GM19351 (cell line): ENCODE measurements at regions not wholly inside any gene's neighbourhood (a gene's known extent, or its start where the extent isn't known, plus 50 kb on each side); places are given as distances from the start of the nearest gene placed in this dataset.

Experiments
- ATAC-seq: cut with Tn5 transposase; IDR thresholded peaks from one replicate; pipeline ENCODE4 v1.9.1; 2021; ENCODE audit warnings: mild to moderate bottlenecking, moderate library complexity; ENCODE audit not compliant: unreplicated experiment

DNA sequence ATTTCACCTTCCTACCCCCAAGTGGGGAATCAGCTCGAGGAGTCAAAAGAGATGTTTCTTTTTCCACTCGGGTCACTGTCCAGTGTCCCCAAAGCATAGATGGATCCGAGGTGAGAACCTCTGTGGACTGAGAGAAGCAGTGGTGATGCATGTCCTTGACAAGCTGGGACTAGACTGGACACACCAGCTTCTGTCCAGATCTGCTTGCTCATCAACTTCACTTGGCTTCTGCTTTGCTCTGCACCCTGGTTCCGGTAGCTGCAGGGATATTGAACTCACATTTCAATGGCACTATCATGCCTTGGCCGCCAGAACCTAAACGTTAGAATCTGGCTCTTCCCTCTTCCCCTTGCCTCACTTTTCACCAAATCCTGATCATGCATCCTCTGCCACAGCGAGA is 50.3 kb upstream of the CXCL12 start:
- no peak for ATAC-seq

DNA sequence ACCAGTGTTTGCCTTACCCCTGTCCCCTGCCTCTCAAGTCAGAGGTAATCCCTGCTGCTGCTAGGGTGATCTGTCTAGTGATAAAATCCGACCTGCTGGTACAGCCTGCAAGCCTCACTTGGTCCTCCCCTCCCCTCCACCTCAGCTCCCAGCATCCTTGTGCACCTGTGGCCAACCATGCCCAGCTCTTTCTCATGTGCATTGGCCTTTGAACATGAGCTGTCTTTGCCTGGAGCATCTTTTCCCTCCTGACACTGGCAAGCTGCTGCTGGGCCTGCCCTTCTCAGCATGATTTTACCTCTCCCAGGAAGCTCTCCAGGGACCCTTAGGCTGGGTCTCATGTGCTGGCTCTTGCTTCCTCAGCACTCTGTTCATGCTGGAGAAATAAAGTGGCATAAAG is 51.3 kb upstream of the CXCL12 start:
- no peak for ATAC-seq

DNA sequence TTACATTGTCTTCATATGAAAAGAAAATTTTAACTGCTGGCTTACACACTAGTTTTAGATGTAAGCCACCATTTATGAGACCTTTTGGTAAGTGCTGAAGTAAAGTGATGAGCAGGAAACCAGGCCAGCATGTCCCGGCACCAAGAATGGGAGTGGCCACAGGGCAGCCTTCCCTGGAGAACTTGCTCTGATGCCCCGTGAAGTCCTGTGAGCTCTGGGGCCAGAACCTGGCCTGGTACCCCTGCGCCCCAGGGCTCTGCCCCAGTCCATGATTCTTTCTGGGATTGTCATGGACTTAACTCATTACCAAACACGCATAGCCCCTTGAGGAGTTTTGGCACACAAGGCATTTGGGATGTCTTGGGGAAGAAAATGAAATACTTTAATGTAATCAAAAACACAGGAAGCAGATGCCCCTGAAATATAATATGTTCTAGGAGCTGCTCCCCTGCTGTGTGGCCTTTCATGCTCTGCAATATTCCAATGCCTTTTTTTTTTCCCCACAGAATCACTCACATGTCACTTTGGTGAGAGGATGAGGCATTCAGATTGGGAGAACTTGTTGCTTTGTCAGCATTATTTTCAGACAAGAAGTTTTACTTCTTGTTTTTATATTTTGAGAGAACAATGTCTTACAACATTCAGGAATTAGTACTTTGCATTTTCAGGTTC is 53.1 kb upstream of the CXCL12 start:
- no peak for ATAC-seq

GRCh38 chr10:44439239-44439957 is 54.5 kb upstream of the CXCL12 start:
- no peak for ATAC-seq

DNA sequence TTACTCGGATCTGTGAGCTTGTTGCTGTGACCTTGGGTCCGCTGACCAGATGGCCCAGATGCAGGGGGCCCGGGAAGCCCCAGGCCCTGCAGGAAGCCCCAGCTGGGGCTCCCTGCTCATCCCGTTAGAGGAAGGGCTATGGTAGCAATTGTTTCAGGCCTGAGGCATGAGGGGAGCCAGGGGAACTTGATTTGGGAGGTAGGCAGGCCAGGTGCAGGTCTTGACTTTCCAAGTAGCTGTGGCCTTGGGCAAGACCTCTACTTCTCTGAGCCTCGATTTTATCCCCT is 55.0 kb upstream of the CXCL12 start:
- ATAC-seq = no peak

GRCh38 chr10:44457259-44457658 is 72.4 kb upstream of the CXCL12 start:
- no peak for ATAC-seq

DNA sequence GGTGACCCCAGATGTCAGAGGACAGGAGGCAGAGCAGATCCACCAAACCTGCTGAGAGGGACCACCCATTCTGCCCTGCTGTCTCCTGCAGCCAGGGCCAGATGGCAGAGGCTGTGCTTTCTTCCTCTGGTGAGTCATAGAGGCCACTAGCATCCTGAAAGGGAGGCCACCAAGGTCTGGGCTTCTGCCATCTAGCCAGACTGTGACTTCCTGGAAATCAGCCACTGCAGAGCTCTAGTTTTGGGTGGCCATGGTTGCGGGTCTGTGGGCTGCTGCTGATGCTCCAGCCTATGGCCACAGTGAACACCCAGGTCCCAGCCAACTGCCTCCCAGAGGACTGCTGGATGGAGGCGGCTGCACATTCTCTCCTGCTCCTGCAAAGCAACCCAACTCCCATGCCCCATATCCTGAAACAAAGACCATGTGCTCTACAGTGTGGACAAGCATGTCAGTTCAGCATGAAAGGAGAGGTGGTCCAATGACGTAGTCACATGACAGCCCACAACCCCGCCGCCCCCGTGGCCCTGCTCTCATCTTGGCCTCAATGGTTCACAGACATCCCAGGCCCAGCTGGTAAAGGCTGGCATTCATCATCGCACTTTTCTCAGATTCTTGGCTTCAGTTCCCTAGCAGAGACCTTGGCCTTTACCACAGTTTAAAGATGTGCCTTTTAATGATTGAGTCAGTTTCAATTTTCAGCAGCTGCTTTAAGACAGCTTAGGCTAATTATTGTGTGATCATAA is 73.9 kb upstream of the CXCL12 start:
- no peak for ATAC-seq

DNA sequence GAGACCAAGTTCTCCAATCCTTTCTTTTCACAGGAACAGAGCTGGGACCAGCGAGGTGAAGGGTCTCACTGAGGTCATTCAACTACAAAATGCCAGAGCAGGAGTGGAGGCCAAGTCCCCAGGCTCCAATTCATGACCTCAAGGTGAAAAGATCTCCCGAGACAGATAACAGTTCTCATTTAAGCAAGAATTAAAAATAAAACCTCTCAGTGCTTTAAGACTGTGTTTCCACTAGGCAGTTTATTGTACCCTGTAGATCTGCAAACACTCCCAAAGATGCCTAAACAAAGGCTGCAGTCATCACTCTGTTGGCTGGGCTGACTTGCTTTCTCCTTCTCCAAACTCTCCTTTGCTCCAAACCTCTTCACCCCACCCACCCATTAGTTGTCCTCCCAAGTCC is 74.8 kb upstream of the CXCL12 start:
- ATAC-seq = no peak

DNA sequence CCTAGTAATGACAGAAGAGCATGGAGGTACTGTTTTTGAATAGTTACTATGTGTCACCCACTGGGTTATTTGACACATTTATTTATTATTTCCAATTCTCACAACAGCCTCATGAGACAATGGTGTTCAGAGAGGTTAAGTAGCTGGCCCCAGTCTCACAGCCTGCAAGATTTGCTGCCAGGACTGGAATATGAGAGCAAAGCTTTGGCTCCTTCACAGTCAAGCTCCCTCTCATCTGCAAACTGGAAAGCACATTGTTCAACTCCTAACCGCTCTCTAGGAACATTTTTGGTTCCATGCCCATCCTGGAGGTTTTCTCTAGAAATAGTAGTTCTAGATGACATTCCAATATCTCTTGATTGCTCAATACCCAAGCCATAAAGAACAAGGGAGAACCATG is 75.5 kb upstream of the CXCL12 start:
- ATAC-seq = no peak

DNA sequence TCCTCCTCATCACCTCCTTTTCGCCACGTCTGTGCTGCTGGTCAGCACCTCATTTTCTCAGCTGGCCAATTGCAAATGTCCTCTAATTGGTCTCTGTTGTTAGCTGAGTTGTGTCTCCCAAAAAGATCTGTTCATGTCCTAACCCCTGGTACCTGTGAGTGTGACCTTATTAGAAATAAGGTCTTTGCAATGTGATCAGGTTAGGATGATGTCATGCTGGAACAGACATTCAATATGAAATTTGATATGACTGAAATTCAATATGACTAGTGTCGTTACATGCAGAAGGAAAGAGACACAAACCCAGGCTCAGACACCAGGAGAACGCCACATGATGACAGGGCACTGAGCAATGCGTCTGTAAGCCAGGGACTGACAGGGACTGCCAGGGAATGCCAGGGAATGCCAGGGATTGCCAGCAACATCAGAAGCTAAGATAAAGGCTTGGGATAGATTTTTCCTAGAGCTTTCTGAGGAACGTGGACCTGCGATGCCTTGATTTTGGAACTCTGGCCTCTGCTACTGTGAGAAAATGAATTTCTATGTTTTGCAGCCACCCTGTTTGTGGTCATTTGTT is 77.5 kb upstream of the CXCL12 start:
- no peak for ATAC-seq

DNA sequence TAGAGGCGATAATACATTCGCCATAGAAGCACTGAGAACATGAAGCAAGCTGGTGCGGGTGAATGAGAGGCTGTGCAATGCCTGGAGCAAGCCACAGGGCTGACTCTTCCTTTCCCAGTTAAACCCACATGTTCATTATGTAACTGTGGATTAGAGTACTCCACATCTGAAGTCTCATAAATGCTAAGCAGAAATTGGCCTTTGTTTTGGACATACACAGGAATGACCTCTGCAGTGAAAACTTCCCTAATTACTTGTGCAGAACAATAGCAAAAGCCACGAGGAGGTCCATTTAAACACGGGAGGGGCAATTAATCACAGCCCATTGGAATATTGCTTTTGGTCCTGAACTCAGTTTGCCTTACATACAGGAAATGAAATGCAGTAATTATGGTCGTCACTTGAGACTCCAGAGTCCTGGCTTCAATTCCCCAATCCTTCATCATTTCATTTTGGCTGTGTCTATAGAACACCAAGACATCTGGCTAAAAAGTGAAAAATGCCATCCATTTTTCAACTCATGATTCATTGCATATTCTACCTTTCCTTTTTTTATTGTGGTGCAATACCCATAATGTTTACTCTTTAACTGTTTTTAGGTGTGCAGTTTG is 78.7 kb upstream of the CXCL12 start:
- no peak for ATAC-seq

DNA sequence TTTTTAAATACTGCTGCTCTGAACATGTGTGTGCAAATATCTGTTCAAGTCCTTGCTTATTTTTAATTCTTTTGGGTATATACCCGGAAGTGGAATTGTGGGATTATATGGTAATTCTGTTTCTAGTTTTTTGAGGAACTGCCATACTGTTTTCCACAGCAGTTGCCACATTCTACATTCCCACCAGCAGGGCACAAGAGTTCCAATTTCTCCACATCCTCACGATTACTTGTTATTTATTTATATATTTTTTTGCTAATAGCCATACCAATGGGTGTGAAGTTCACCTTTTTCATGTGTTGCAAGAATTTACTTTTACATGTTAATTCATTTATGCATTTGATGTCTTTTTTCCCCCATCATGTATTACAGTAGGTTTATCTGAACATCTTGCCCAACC is 79.6 kb upstream of the CXCL12 start:
- no peak for ATAC-seq

DNA sequence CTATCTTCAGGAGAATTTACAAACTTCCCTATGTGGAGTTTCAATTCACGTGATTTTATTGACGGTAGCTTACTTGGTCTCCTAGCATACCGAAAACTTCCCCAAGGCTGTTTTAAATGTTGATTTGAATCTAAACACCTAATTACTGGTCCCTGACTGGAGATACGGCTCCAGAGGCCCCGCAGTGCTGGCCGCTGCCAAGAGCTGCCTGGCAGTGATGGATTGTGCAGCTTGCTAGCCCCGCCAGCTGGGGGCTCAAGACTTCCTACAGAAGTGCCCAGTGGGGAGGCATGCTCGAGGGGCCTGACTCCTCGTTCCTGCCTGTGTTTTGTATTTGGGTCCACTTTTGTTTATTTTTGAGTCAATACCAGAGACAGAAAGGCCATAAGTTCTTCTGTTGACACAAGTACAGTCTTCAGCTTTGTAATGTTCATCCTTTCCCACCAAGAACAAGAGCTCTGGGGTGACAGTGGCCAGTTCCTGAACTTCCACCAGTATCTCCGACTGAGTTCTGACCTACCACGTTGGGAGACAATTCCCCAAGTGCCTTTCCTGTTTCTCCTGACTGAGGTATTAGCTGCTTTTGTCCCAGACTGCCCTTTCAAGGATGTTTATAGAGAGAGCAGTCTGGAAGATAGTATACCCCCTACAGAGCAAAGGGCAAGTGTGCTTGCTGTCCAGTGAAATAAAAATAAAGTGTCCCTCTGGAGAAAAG is 80.7 kb upstream of the CXCL12 start:
- no peak for ATAC-seq

- no peak for ATAC-seq
Measured at GRCh38 chr10:44466236-44466635, 81.3 kb upstream of the CXCL12 start.

- ATAC-seq = no peak
Measured at GRCh38 chr10:44467090-44467489, 82.2 kb upstream of the CXCL12 start.

DNA sequence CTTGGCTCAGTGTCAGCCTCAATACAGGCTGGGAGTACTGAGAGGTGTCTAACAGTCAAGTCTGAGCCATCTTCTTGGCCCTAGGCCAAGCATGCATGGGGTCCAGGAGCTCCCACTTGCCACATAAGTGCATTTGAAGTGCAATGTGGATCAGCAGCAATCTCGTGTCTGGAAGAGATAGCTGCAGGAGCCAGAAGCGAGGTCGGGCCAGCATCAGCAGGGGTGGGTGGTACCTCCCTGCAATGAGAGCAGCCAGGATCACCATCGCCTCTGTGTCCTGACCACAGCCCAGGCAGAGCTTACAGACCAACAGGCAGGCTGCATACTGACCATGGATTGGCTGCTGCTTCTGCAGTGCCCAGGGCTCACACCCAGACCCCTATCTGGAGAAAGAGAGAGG is 83.0 kb upstream of the CXCL12 start:
- ATAC-seq = no peak

- ATAC-seq = no peak
Measured at GRCh38 chr10:44468525-44468924, 83.6 kb upstream of the CXCL12 start.

GRCh38 chr10:44468965-44469364 is 84.1 kb upstream of the CXCL12 start:
- no peak for ATAC-seq

- no peak for ATAC-seq
Measured at GRCh38 chr10:44470784-44471183, 85.9 kb upstream of the CXCL12 start.

DNA sequence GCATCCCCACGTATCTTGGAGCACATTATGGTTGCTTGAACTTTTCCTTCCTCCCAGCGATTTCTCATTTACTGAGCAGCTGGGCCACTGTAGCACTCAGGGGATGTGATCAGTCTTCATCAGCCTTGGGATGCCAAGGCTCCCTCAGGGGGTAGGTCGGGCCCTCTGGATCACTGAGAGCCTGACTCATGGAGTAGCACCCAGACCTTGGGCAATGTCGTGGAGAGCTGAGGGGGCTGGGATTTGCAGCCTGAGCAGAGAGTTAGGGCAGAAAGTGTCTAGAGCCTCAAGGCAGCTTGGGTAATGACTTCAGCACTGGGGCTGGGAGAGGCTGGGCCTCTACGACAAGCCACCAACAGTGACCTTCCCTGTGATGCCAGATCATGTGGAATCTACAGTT is 86.5 kb upstream of the CXCL12 start:
- ATAC-seq = no peak

DNA sequence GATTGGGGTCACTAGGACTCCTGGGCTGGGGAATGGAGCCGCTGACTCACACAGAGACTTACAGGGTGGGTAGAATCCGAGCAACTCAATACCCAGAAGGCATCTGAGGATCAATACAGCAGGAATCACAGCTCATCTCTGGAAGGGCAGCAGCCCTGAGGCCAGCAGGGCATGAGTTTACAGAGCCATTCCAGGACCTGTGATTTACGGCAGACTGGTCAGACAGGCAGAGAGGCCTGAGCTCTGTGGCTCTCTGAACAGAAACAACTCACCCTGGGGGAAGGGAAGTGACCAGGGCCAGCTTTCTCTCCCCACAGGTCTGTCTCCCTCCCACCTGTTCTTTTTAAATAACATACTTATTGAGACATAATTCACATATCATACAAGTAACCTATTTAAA is 88.2 kb upstream of the CXCL12 start:
- ATAC-seq = no peak
